ENCODE measurements at regions not wholly inside any gene's neighbourhood (a gene's known extent, or its start where the extent isn't known, plus 50 kb on each side); places are given as distances from the start of the nearest gene placed in this dataset.

DNA sequence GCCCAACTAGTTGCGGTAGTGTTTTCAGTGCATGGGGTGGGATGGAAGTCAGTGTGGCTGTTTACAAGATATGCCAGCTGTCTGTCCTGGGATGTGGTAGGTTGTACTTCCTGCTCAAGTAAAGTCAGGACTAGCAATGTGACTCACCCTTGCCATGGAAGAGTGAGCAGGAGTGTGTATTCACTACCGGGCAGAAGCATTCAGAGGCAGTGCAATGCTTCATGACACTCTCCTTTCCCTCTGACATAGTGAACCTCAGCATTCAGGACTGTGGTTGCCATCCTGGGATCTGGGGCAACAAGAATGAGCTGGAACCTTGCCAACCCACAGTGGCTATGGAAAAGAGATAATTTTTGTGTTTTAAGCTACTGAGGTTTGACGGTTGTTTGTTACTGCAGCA is 68.9 kb downstream of the BOD1 start:
- TF ChIP-seq, protein P1, sequence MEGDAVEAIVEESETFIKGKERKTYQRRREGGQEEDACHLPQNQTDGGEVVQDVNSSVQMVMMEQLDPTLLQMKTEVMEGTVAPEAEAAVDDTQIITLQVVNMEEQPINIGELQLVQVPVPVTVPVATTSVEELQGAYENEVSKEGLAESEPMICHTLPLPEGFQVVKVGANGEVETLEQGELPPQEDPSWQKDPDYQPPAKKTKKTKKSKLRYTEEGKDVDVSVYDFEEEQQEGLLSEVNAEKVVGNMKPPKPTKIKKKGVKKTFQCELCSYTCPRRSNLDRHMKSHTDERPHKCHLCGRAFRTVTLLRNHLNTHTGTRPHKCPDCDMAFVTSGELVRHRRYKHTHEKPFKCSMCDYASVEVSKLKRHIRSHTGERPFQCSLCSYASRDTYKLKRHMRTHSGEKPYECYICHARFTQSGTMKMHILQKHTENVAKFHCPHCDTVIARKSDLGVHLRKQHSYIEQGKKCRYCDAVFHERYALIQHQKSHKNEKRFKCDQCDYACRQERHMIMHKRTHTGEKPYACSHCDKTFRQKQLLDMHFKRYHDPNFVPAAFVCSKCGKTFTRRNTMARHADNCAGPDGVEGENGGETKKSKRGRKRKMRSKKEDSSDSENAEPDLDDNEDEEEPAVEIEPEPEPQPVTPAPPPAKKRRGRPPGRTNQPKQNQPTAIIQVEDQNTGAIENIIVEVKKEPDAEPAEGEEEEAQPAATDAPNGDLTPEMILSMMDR (IDR thresholded peaks at IDR 0.05): no peak
- no peak for ATAC-seq (ENCODE audit: low FRiP score)
- DNase-seq (ENCODE audit: low spot score): no peak

DNA sequence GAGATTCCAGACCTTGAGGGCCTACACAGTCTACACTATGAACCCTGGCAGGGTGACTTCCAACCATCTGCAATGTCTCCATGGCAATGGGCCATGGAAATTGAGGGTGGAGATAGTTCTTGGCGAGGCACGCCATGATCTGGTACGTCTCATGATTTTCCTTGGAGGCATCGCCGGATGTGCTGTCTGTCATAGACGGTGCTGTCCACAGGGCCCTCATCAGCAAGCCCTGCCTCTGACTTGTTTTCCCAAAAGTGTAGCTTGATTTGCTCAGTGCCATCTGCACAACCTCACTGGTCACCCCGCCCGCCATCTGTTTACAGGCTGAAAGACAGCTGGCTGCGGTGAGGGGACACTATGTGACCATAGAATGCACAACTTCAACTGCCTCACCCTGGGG is 73.5 kb downstream of the BOD1 start:
- TF ChIP-seq, protein P1 (IDR thresholded peaks at IDR 0.05): no peak
- ATAC-seq (ENCODE audit: low FRiP score) (no peak), DNase-seq (ENCODE audit: low spot score) (no peak)

DNA sequence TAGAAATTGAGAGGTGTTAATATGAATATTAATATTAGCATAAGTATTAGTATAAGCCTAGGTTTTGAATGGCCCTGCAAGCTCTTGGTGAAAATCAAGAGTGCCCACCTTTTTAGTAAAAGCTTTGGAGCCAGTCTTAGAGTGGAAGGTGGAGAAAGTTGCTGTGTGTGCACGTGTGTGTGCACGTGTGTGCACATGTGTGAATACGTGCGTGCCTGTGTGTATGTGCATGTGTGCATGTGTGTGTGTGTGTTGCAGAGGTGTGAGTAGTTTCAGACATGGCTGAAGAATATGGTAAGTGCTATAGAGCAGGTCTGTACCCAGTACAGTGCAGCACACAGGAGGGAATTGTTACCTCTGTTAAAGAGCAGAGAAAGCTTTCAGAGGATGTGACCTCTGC is 74.3 kb downstream of the BOD1 start:
- ATAC-seq (ENCODE audit: low FRiP score): no peak
- TF ChIP-seq, protein P1 (IDR thresholded peaks at IDR 0.05): no peak

DNA sequence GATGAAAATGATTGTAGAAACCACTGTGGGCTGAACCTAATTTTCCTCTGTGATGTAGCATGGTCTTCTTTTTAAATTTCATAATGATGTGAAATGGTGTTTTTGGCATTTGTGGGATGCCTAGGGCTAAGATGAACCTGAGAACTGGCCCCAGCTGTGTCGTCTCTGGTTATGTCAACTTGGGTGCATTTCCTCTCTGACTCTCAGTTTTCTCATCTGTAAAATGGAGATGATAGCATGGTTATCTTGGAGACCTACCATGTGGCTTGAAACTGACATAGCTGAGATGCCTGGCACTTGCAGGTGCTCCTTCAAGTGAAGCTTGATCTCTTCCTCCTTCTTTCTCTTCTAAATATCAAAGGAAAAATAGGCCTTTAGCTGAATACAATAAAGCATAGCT is 77.8 kb downstream of the BOD1 start:
- DNase-seq (ENCODE audit: low spot score) (no peak), ATAC-seq (ENCODE audit: low FRiP score) (no peak)
- TF ChIP-seq, protein P1 (IDR thresholded peaks at IDR 0.05): no peak

More for the DNA sequence above, 74.3 kb downstream of the BOD1 start:
- DNase-seq (ENCODE audit: low spot score): no peak

GRCh38 chr5:173538018-173538417 is 78.4 kb downstream of the BOD1 start:
- DNase-seq (ENCODE audit: low spot score) (no peak), ATAC-seq (ENCODE audit: low FRiP score) (no peak)
- TF ChIP-seq, protein P1 (IDR thresholded peaks at IDR 0.05): no peak

DNA sequence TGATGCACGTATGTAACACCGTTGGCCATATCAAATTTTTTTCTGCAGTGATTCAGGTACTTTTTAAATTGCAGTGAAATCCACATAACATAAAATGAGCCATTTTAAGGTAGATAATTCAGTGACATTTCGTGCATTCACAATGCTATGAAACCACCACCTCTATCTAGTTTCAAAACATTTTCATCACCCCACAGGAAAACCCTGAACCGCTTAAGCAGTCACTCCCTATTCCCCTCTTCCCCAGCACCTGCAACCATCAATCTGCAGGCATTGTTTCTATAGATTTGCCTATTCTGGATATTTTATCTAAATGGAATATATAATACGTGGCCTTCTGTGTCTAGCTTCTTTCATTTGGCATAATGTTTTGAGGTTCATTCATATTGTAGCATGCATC is 79.2 kb downstream of the BOD1 start:
- ATAC-seq (ENCODE audit: low FRiP score) (no peak), DNase-seq (ENCODE audit: low spot score) (no peak)
- TF ChIP-seq, protein P1 (IDR thresholded peaks at IDR 0.05): no peak

DNA sequence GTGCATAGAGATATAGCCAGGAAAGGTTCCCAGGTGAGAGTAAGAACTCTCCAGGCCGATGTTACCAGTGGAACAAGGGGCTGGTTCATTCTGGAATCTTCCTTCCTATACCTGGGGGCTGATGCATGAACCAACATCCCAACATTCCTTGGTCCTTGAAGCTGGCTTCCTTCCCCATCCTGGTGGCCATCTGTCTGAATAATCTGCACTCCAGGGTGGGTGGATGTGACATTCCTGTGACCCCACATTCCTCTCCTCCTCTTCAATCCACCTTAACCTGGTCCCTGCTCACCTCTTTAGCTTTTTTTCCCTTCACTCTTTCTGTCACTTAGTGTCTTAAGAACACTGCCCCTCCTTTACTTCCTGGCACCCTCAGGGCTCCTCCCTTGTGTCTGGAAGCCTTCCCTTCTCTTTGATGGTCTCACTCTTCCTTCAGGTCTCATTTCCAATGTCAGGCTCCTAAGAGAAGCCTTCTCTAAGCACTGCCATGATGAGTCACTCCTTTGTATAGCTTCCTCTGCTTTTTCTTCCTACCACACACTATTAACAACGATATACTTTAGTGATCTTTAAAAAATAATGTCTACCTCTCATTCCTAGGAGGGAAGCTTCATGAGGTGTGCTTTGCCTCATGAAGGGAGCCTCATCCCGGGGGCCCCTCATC is 80.3 kb downstream of the BOD1 start:
- TF ChIP-seq, protein P1 (IDR thresholded peaks at IDR 0.05): no peak
- DNase-seq (ENCODE audit: low spot score): no peak

More for the DNA sequence above, 80.3 kb downstream of the BOD1 start:
- ATAC-seq (ENCODE audit: low FRiP score): no peak

Measured in omental fat pad (tissue), 3 donors.